ENCODE measurements at regions not wholly inside any gene's neighbourhood (a gene's known extent, or its start where the extent isn't known, plus 50 kb on each side); places are given as distances from the start of the nearest gene placed in this dataset.

DNA sequence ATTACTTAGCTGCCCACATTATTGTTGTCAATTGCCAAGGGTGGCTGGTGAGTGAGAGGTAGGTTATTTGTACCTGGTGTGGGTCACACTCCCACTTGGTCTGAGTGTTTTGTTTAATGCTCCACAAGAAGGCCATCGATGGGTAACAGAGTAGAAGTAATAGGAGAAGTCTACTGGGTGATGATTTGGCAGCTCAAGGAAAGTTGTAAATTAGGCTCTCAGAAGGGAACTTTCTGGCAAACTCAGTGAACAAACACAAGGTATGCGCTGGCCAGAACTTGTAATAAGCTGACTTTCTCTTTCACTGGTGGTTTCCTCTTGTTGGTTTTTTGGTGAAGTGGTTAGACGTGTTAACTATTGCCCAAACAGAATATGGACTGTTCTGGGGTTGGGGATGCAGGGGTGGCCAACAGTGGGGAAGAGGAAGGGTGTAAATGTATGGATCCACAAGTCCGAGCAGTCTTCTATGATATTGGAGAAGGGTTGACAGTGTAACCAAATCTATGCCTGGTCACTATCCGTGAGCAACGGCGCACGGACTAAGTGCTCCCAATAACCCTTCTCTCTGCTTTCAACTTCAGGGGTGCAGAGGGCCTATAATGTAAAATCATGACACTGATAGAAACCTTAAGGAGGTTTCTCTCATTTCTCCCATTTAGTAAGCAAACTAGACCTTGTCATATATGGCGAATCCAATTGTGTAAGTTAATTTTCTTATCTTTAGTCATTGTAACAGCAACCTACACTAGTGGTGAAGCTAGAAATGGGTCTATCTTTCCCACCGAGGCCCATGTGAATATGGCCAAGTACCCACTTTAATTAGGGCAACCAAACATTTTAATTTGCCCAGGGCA is 212.8 kb downstream of the PTEN start (continued):
- no peak for TF ChIP-seq SREBF1 (IDR thresholded peaks at IDR 0.05; ENCODE audit: low read length)
- no peak for TF ChIP-seq YBX1 (IDR thresholded peaks at IDR 0.05)
- TF ChIP-seq ZNF622 (IDR thresholded peaks at IDR 0.05), result no peak
- no peak for TF ChIP-seq MYB (IDR thresholded peaks at IDR 0.05; ENCODE audit: borderline replicate concordance, low read depth, low read length)
- TF ChIP-seq SIX5 (IDR thresholded peaks at IDR 0.05; ENCODE audit: low read depth, low read length, severe bottlenecking), result no peak
- TF ChIP-seq, protein P1, sequence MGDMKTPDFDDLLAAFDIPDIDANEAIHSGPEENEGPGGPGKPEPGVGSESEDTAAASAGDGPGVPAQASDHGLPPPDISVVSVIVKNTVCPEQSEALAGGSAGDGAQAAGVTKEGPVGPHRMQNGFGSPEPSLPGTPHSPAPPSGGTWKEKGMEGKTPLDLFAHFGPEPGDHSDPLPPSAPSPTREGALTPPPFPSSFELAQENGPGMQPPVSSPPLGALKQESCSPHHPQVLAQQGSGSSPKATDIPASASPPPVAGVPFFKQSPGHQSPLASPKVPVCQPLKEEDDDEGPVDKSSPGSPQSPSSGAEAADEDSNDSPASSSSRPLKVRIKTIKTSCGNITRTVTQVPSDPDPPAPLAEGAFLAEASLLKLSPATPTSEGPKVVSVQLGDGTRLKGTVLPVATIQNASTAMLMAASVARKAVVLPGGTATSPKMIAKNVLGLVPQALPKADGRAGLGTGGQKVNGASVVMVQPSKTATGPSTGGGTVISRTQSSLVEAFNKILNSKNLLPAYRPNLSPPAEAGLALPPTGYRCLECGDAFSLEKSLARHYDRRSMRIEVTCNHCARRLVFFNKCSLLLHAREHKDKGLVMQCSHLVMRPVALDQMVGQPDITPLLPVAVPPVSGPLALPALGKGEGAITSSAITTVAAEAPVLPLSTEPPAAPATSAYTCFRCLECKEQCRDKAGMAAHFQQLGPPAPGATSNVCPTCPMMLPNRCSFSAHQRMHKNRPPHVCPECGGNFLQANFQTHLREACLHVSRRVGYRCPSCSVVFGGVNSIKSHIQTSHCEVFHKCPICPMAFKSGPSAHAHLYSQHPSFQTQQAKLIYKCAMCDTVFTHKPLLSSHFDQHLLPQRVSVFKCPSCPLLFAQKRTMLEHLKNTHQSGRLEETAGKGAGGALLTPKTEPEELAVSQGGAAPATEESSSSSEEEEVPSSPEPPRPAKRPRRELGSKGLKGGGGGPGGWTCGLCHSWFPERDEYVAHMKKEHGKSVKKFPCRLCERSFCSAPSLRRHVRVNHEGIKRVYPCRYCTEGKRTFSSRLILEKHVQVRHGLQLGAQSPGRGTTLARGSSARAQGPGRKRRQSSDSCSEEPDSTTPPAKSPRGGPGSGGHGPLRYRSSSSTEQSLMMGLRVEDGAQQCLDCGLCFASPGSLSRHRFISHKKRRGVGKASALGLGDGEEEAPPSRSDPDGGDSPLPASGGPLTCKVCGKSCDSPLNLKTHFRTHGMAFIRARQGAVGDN (IDR thresholded peaks at IDR 0.05), result no peak
- TF ChIP-seq JUNB (IDR thresholded peaks at IDR 0.05), result no peak
- TF ChIP-seq EZH2 (IDR thresholded peaks at IDR 0.05; ENCODE audit: borderline replicate concordance, control insufficient read depth, low read depth, low read length), result no peak
- TF ChIP-seq, protein P2, sequence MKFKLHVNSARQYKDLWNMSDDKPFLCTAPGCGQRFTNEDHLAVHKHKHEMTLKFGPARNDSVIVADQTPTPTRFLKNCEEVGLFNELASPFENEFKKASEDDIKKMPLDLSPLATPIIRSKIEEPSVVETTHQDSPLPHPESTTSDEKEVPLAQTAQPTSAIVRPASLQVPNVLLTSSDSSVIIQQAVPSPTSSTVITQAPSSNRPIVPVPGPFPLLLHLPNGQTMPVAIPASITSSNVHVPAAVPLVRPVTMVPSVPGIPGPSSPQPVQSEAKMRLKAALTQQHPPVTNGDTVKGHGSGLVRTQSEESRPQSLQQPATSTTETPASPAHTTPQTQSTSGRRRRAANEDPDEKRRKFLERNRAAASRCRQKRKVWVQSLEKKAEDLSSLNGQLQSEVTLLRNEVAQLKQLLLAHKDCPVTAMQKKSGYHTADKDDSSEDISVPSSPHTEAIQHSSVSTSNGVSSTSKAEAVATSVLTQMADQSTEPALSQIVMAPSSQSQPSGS (IDR thresholded peaks at IDR 0.05; ENCODE audit: low read length), result 0 out of 2 replicates have a peak, but pooled peaks have one; percentile 34
- TF ChIP-seq, protein P3, sequence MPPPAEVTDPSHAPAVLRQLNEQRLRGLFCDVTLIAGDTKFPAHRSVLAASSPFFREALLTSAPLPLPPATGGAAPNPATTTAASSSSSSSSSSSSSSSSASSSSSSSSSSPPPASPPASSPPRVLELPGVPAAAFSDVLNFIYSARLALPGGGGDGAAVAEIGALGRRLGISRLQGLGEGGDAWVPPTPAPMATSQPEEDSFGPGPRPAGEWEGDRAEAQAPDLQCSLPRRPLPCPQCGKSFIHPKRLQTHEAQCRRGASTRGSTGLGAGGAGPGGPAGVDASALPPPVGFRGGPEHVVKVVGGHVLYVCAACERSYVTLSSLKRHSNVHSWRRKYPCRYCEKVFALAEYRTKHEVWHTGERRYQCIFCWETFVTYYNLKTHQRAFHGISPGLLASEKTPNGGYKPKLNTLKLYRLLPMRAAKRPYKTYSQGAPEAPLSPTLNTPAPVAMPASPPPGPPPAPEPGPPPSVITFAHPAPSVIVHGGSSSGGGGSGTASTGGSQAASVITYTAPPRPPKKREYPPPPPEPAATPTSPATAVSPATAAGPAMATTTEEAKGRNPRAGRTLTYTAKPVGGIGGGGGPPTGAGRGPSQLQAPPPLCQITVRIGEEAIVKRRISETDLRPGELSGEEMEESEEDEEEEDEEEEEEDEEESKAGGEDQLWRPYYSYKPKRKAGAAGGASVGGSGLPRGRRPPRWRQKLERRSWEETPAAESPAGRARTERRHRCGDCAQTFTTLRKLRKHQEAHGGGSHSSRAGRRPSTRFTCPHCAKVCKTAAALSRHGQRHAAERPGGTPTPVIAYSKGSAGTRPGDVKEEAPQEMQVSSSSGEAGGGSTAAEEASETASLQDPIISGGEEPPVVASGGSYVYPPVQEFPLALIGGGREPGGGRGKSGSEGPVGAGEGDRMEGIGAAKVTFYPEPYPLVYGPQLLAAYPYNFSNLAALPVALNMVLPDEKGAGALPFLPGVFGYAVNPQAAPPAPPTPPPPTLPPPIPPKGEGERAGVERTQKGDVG (CRISPR knock-in tag; IDR thresholded peaks at IDR 0.05), result no peak
- TF ChIP-seq, protein P4, sequence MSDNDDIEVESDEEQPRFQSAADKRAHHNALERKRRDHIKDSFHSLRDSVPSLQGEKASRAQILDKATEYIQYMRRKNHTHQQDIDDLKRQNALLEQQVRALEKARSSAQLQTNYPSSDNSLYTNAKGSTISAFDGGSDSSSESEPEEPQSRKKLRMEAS (IDR thresholded peaks at IDR 0.05; ENCODE audit: low read depth, low read length), result no peak
- TF ChIP-seq NBN (IDR thresholded peaks at IDR 0.05), result peak; percentile 60; the same call in 1 of the 2 replicates
- no peak for TF ChIP-seq ZNF384 (IDR thresholded peaks at IDR 0.05; ENCODE audit: borderline replicate concordance, low read depth, low read length)
- TF ChIP-seq, protein P5, sequence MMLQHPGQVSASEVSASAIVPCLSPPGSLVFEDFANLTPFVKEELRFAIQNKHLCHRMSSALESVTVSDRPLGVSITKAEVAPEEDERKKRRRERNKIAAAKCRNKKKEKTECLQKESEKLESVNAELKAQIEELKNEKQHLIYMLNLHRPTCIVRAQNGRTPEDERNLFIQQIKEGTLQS (IDR thresholded peaks at IDR 0.05; ENCODE audit: borderline replicate concordance, extremely low read depth, low read depth, low read length), result no peak
- TF ChIP-seq CBFB (IDR thresholded peaks at IDR 0.05; ENCODE audit: low read depth), result no peak
- TF ChIP-seq NFYB (IDR thresholded peaks at IDR 0.05; ENCODE audit: insufficient read depth, low read depth, low read length), result no peak
- TF ChIP-seq PAX5 (IDR thresholded peaks at IDR 0.05; ENCODE audit: borderline replicate concordance, low read depth, low read length), result 0 out of 2 replicates have a peak, but pooled peaks have one; percentile 56
- no peak for TF ChIP-seq CHD2 (IDR thresholded peaks at IDR 0.05; ENCODE audit: borderline replicate concordance, low read depth, low read length)

Data from GM12878 (cell line).